ENCODE measurements at regions not wholly inside any gene's neighbourhood (a gene's known extent, or its start where the extent isn't known, plus 50 kb on each side); places are given as distances from the start of the nearest gene placed in this dataset.
"Not testable (repeated sequence)": the region's sequence is repeated elsewhere in the genome, so short reads cannot be mapped to it uniquely, and the experiment has no call there.

DNA sequence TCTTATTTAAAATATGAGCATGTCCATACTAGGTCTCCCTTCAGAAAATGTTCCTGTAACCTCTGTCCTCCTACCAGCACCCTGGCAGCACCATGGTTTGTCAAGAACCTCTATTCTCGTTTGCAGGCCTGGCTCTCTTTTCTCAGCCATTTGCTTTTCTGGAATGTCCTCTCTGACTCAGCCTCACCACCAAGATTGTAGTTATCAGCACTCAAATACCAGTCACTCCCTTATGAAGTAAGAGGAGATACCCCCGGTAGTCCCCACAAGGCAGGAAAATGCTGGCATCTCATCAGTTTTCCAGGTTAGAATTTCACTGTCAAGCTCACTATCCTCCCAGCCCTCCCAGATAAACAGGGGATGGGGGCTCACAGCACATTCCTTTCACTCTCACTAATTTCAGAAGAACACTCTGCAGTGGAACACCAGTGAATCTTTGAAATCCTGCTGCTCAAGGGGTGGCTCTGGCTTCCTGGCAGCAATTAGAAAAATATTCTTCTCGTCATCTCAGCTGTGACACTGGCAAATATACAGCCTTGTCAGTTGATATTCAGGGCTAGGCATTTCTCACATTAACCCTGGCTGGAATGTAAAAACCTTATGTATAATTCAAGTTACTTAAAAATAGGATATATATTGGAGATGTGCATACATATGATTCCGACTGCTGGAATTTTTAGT is 129.2 kb downstream of the TBX18 start:
- H3K4me3 ChIP-seq (ENCODE audit: low read depth, low read length), result no peak overlapping the region
- DNase-seq (ENCODE audit: low read depth), result no peak

- no peak overlapping the region for H3K4me3 ChIP-seq (ENCODE audit: low read depth, low read length)
Observed at GRCh38 chr6:84633771-84634170, 130.6 kb downstream of the TBX18 start.

DNA sequence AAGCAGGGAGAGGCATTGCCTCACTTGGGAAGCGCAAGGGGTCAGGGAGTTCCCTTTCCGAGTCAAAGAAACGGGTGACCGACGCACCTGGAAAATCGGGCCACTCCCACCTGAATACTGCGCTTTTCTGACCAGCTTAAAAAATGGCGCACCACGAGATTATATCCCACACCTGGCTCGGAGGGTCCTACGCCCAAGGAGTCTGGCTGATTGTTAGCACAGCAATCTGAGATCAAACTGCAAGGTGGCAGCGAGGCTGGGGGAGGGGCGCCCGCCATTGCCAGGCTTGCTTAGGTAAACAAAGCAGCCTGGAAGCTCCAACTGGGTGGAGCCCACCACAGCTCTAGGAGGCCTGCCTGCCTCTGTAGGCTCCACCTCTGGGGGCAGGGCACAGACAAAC is 137.9 kb downstream of the TBX18 start:
- not testable (repeated sequence) for DNase-seq (ENCODE audit: low read depth); H3K4me3 ChIP-seq (ENCODE audit: low read depth, low read length)

More at GRCh38 chr6:84633771-84634170, 130.6 kb downstream of the TBX18 start:
- DNase-seq (ENCODE audit: low read depth), result no peak

- no peak overlapping the region for H3K4me3 ChIP-seq (ENCODE audit: low read depth, low read length)
- no peak for DNase-seq (ENCODE audit: low read depth)
Observed at GRCh38 chr6:84625506-84625905, 138.9 kb downstream of the TBX18 start.

- DNase-seq (ENCODE audit: low read depth), result peak; percentile 87
- no peak overlapping the region for H3K4me3 ChIP-seq (ENCODE audit: low read depth, low read length)
Observed at GRCh38 chr6:84623956-84624680, 140.3 kb downstream of the TBX18 start.

DNA sequence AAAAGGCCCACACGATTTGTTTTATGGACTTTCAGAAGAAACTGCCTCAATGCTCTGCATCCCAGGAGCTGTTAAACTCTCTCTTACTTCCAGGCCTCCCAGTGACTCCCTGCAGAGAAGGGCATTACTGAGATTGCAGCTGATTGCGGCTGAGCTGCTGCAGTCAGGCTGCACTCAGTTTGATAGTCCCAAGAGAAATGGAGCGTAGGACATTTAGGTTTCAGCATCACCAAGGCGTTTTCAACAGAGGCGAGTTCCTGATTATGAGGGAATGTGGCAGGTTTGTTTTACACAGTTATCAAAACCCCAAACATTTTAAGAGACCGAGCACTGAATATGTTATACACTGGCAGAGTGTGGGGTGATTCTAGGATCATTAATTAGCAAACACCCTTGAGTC is 145.6 kb downstream of the TBX18 start:
- DNase-seq (ENCODE audit: low read depth), result peak; percentile 40
- H3K4me3 ChIP-seq (ENCODE audit: low read depth, low read length), result no peak overlapping the region

GRCh38 chr6:84618046-84618752 is 146.2 kb downstream of the TBX18 start:
- peak; percentile 64 for DNase-seq (ENCODE audit: low read depth)
- no peak overlapping the region for H3K4me3 ChIP-seq (ENCODE audit: low read depth, low read length)

DNA sequence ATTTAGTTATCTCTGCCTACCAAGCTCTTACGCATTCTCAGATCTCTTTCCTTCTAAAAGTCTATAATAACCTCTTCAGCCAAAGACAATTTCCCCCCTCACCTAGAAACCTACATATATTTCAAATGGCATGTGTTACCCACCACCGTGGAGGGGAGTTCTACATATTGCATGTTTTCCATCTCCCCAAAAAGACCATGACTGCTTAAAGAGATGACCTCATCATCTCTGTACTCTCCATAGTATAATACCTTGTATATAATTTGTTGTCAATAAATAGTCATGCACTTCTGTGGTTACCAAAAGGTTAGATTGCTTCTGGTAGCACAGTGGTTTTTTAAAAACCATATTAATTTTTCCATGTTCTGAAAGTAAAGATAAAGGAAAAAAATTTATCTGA is 148.4 kb downstream of the TBX18 start:
- DNase-seq (ENCODE audit: low read depth), result no peak
- H3K4me3 ChIP-seq (ENCODE audit: low read depth, low read length), result no peak overlapping the region

DNA sequence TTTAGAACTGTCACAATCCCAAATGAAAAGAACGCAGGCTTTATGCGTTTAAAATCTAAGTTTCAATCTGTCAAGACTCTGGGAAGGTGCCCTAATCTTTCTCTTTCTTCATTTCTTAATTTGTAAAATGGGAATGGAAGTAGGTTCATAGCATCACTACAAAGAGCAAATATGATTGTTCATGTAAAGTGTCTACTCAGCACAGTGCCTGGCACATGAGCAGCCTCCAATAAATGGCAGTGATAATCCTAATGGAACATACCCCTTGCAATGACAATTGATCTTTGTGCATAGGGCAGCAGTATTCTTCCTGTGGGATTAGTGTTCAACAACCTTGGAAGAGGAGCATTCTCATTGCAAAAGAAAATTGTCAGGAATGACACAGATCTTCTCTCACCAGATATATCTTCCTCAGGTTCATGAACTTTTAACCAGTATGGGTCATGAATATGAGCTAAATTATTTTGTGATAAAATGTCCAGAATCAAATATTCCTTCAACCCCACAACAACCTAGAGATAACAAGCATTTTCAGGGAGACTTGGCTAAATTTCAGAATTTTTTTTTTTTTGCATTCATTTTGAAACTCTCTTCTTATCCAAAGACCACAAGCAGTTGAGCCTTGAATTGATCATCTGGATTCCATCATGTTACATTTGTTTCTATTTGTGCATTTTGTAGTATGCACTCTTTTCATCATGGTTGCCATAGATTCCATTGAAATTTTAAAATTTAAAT is 149.1 kb downstream of the TBX18 start:
- no peak for DNase-seq (ENCODE audit: low read depth)
- no peak overlapping the region for H3K4me3 ChIP-seq (ENCODE audit: low read depth, low read length)

- DNase-seq (ENCODE audit: low read depth), result no peak
- H3K4me3 ChIP-seq (ENCODE audit: low read depth, low read length), result no peak overlapping the region
Observed at GRCh38 chr6:84606860-84607259, 157.5 kb downstream of the TBX18 start.

- H3K4me3 ChIP-seq (ENCODE audit: low read depth, low read length), result no peak overlapping the region
- DNase-seq (ENCODE audit: low read depth), result no peak
Observed at GRCh38 chr6:84605298-84605697, 159.1 kb downstream of the TBX18 start.

- no peak overlapping the region for H3K4me3 ChIP-seq (ENCODE audit: low read depth, low read length)
- no peak for DNase-seq (ENCODE audit: low read depth)
Observed at GRCh38 chr6:84601366-84601765, 163.0 kb downstream of the TBX18 start.

GRCh38 chr6:84599991-84600390 is 164.4 kb downstream of the TBX18 start:
- H3K4me3 ChIP-seq (ENCODE audit: low read depth, low read length), result no peak overlapping the region
- DNase-seq (ENCODE audit: low read depth), result no peak

- no peak for DNase-seq (ENCODE audit: low read depth)
- no peak overlapping the region for H3K4me3 ChIP-seq (ENCODE audit: low read depth, low read length)
Observed at GRCh38 chr6:84597238-84597875, 167.0 kb downstream of the TBX18 start.

DNA sequence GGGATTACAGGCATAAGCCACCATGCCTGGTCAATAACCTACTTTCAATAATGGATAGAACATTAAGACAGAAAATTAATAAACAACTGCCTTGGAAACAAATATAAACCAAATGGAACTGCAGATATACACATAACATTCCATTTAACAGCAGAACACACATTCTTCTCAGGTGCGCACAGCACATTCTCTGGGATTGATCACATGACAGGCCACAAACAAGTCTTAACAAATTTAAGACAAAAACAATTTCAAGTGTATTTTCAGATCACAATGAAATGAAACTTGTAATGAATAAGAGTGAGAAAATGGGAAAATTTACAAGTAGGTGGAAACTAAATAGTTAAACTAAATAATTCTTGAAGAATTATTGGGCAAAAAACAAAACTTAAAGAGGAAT is 167.9 kb downstream of the TBX18 start:
- H3K4me3 ChIP-seq (ENCODE audit: low read depth, low read length), result no peak overlapping the region
- no peak for DNase-seq (ENCODE audit: low read depth)

- no peak overlapping the region for H3K4me3 ChIP-seq (ENCODE audit: low read depth, low read length)
- no peak for DNase-seq (ENCODE audit: low read depth)
Observed at GRCh38 chr6:84588697-84589080, 175.7 kb downstream of the TBX18 start.

DNA sequence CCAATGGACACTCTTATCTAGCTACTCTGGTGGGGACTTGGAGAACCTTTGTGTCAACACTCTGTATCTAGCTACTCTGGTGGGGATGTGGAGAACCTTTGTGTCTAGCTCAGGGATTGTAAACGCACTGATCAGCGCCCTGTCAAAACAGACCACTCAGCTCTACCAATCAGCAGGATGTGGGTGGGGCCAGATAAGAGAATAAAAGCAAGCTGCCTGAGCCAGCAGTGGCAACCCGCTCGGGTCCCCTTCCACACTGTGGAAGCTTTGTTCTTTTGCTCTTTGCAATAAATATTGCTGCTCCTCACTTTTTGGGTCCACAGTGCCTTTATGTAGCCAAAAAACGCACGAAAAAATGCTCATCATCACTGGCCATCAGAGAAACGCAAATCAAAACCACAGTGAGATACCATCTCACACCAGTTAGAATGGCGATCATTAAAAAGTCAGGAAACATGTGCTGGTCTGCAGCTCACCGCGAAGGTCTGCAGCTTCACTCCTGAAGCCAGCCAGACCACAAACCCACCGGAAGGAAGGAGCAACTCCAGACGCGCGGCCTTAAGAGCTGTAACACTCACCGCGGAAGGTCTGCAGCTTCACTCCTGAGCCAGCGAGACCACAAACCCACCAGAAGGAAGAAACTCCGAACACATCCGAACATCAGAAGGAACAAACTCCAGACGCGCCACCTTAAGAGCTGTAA is 176.3 kb downstream of the TBX18 start:
- H3K4me3 ChIP-seq (ENCODE audit: low read depth, low read length); DNase-seq (ENCODE audit: low read depth): not testable (repeated sequence)

DNA sequence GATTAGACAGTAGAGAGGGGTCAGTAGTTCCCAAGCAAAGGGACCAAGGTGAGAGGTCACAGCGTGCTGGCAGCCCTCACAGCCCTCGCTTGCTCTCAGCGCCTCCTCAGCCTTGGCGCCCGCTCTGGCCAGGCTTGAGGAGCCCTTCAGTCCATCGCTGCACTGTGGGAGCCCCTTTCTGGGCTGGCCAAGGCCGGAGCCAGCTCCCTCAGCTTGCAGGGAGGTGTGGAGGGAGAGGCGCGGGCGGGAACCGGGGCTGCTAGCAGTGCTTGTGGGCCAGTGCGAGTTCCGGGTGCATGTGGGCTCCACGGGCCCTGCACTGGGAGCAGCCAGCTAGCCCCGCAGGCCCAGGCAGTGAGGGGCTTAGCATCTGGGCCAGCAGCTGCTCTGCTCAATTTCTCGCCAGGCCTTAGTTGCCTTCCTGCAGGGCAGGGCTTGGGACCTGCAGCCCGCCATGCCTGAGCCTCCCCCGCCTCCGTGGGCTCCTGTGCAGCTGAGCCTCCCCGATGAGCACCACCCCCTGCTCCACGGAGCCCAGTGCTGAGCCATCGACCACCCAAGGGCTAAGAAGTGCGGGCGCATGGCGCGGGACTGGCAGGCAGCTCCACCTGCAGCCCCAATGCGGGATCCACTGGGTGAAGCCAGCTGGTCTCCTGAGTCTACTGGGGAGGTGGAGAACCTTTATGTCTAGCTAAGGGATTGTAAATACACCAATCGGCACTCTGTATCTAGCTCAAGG is 177.0 kb downstream of the TBX18 start:
- not testable (repeated sequence) for DNase-seq (ENCODE audit: low read depth); H3K4me3 ChIP-seq (ENCODE audit: low read depth, low read length)

All from skeletal muscle cell (primary cell).